ENCODE measurements at regions not wholly inside any gene's neighbourhood (a gene's known extent, or its start where the extent isn't known, plus 50 kb on each side); places are given as distances from the start of the nearest gene placed in this dataset.

DNA sequence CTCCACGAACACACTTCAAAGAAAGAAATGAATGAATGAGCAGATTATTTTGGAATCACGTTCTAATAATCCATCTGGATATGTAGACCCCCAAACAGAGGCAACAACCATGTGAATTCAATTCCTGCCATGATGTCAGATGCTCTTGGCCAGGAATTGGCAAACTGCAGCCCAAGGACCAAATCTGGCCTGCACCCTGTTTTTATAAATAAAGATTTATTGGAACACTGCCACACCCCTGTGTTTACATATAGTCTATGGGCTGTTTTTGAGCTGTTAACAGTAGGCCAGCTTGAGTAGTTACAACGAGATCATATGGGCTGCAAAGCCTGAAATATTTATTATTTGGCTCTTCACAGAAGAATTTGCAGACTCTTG, 336.0 kb upstream of the ZFHX3 start:
- Mint-ChIP-seq H3K9me3 (no peaks in the 10 kb centered on the region), H3K27ac (no peak overlapping the region), H3K4me3 (no peak overlapping the region), H3K4me1 (no peaks in the 10 kb centered on the region), H3K36me3 (no peaks in the 10 kb centered on the region), H3K27me3 (no peaks in the 10 kb centered on the region)
- no peak for DNase-seq

DNA sequence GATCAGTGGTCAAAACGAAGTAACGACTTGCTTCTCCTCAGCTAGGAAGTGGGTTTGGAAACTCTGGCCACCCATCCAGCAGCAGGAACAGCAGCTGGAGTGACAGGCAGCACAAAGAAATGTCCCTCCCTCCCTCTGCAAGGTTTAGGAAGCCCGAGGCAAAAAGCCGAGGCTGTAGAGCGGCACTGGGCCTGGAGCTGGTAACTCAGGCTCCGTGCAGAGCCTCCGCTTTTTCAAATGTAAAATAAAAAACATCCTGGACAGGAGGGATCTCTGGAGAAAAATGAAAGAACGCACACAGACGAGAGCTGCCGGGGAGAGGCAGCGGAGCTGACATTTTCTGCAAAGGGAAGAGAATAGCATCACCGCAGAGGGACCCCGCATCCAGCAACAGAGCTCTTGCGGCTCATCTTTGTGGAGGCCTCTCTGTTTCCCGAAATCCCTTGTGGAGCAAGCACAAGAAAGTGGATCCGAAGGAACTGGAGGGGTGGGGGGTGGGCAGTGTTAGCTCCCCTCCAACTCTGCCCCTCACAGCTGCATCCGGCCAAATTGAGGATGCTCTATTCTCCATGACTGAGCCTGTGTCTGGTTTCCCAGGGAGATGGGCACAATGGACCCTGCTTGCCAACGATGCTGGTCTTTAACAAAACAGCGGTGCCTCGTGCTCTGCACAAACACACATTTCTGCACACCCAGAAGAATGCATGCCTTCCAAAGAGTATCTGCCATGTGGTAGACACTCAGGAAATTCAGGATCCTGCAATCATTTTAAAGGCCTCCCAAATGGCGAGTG, 335.5 kb upstream of the ZFHX3 start:
- no peak overlapping the region for H3K27ac Mint-ChIP-seq
- H3K4me1 Mint-ChIP-seq = no peaks in the 10 kb centered on the region
- no peaks in the 10 kb centered on the region for H3K27me3 Mint-ChIP-seq
- H3K36me3 Mint-ChIP-seq = no peaks in the 10 kb centered on the region
- DNase-seq = no peak
- no peak overlapping the region for H3K4me3 Mint-ChIP-seq
- H3K9me3 Mint-ChIP-seq = no peaks in the 10 kb centered on the region

DNA sequence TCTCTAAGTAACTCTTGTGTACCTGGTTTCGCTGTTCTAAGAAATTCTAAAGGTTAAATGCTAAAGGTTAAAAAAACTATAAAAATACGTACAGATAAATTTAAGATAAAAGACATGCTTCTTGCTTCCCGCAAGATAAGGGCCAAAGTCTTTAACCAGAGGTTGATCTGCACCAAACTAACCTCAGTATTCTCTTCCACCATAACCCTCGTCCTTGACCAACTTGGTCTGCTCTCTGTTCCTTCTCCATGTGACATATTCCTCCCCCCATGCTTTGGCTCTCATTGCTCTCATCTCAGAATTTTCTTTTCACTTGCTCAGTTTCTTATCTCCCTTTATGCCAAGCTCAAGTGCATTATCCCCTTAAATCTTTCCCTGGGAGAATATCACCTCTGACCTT, 330.5 kb upstream of the ZFHX3 start:
- Mint-ChIP-seq H3K4me3 (no peak overlapping the region), H3K4me1 (no peaks in the 10 kb centered on the region), H3K27ac (no peak overlapping the region), H3K36me3 (no peaks in the 10 kb centered on the region), H3K9me3 (no peaks in the 10 kb centered on the region), H3K27me3 (no peaks in the 10 kb centered on the region)
- DNase-seq = no peak

DNA sequence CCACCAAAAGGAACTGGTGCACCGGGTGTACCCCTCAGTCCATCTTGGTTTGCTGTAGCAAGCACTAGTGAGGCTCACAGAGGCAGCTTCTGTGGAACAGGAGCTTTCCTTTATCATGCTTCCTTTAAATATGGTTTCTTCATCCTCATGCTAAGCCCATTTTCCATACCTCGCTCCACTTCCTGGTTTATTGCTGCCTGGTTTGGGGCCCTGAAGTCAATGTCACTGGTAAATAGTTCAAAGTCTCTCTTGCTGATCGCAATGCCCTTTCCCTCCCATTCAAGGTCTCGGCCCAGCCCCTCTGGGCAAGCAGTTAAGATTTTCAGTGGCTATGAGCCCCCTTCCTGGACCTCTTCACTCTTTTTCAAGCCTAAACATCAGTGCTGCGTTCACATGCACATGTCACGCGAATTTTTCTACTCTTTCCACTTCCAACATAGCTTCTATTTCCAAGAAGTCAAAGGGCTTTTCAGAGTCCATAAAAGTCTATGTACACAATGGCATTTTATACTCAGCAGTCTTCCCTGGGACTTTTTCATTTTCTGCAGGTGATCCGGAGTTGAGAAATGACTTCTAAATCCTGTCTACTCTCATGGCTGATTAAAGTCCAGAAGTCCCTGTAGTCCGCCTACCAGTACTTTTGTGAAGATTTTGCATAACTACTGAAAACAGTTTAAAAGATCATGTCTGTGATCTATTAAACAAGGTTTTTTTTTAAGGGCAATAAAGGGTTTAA, 323.8 kb upstream of the ZFHX3 start:
- peaks cover 4% of the 10 kb centered on the region for H3K27me3 Mint-ChIP-seq
- no peaks in the 10 kb centered on the region for H3K4me1 Mint-ChIP-seq
- DNase-seq = no peak
- H3K36me3 Mint-ChIP-seq = no peaks in the 10 kb centered on the region
- no peak overlapping the region for H3K4me3 Mint-ChIP-seq
- H3K9me3 Mint-ChIP-seq = no peaks in the 10 kb centered on the region
- no peak overlapping the region for H3K27ac Mint-ChIP-seq

DNA sequence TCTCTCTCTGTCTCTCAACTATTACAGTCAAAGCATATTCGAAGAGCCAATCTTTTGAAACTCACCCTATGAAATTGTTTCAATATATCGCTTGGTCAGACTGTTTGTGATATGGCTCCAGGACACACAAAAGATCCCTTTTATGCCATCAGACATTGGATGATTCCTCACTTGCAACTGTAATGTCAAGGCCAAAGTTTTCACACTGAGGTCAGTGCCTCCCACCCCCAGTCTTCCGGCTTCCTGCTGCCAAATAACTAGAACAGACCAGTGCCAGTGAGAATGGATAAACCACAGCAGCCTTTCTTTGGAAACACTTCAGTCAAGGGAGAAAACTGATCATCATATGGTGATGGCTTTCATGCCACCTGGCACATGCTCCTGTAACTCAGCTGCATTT, 321.9 kb upstream of the ZFHX3 start:
- Mint-ChIP-seq H3K36me3 (no peaks in the 10 kb centered on the region), H3K27me3 (peaks cover 4% of the 10 kb centered on the region), H3K9me3 (no peaks in the 10 kb centered on the region), H3K4me3 (no peak overlapping the region), H3K27ac (no peak overlapping the region), H3K4me1 (no peaks in the 10 kb centered on the region)
- DNase-seq = no peak

DNA sequence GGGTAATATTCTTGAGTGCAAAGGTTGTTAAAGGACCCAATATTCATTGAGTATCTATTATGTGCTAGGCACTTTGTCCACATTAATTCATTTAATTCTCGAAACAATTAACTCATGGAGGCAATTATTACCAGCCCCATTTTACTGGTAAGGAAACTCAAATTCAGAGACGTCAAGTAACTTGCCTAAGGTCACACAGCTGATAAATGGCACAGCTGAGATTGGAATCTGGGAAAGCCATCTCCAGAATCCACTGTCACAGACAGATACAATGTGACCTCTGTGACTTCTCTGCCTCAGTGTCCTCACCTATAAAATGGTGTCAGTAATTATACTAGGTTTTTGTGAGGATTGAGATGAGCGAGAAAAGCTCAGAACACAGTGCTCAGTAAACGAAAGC, 320.8 kb upstream of the ZFHX3 start:
- H3K27me3 Mint-ChIP-seq = peaks cover 4% of the 10 kb centered on the region
- H3K4me3 Mint-ChIP-seq = no peak overlapping the region
- no peak for DNase-seq
- H3K36me3 Mint-ChIP-seq = no peaks in the 10 kb centered on the region
- H3K27ac Mint-ChIP-seq = no peak overlapping the region
- no peaks in the 10 kb centered on the region for H3K9me3 Mint-ChIP-seq
- H3K4me1 Mint-ChIP-seq = no peaks in the 10 kb centered on the region

DNA sequence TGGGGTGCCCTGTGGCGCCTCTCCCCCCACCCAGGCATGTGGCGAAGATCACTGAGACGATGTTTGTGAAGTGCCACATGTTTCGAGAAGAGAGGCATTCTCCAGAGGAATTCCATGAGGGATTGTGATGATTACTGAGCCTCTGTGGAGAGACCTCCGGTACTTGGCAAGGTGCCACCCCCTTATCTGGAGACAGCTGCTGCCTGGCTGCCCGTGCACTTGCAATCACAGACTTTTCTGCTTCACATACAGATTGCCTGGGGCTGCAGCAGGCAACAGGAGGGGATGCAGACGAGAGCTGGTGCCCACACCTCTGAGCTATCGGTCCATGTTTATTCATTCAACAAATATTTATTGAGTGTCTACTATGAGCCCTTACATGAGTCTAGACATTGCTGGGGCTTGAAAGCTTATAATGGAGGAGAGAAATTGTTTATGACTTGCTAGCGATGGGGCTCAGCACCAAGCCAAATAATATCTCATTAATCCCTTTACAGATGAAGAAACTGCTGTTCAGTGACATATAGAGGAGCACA, 317.2 kb upstream of the ZFHX3 start:
- Mint-ChIP-seq H3K9me3 (no peaks in the 10 kb centered on the region), H3K4me1 (no peaks in the 10 kb centered on the region), H3K36me3 (no peaks in the 10 kb centered on the region), H3K27me3 (peaks cover 4% of the 10 kb centered on the region), H3K27ac (no peak overlapping the region), H3K4me3 (no peak overlapping the region)
- DNase-seq = no peak

DNA sequence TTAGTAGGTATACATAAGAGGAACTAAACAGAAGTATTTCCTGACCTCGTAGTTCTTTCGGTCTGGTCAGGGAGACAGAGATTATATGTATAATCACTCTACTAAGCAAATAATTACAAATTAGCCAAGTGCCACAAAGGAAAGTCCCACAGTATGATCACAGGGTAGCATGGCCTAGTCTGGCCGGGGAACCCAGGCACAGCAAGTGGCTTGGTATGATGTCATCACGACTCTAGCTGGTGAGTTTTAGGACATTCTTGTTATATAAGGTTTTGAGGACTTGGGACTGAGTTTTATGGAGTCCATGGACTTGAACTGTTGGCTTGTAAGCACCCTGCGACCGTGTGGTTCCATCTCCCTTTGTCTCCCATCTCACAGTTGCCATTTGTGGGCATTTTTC, 316.5 kb upstream of the ZFHX3 start:
- H3K36me3 Mint-ChIP-seq = no peaks in the 10 kb centered on the region
- no peaks in the 10 kb centered on the region for H3K9me3 Mint-ChIP-seq
- H3K27me3 Mint-ChIP-seq = peaks cover 4% of the 10 kb centered on the region
- H3K4me3 Mint-ChIP-seq = no peak overlapping the region
- no peak for DNase-seq
- no peak overlapping the region for H3K27ac Mint-ChIP-seq
- no peaks in the 10 kb centered on the region for H3K4me1 Mint-ChIP-seq

DNA sequence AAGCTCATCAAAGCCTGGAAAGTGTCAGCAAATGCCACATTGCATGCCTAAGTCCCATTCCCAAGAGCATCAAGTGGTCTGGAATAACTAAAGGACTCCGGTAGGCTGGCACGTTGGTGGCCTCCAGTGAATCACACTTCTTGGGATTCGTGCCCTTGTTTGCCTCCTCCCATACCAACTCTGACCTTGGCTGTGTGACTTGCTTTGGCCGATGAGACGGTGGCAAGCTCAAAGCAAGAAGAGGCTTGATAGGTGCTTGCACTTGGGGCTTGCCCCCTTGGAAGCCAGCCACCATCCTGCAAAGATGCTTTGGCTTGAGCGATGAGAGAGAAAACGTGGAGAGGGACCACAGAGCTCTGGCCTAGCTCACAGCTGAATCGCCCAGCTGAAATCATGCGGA, 313.1 kb upstream of the ZFHX3 start:
- no peaks in the 10 kb centered on the region for H3K27me3 Mint-ChIP-seq
- no peak overlapping the region for H3K27ac Mint-ChIP-seq
- DNase-seq = no peak
- no peaks in the 10 kb centered on the region for H3K4me1 Mint-ChIP-seq
- H3K4me3 Mint-ChIP-seq = no peak overlapping the region
- H3K9me3 Mint-ChIP-seq = no peaks in the 10 kb centered on the region
- no peaks in the 10 kb centered on the region for H3K36me3 Mint-ChIP-seq

DNA sequence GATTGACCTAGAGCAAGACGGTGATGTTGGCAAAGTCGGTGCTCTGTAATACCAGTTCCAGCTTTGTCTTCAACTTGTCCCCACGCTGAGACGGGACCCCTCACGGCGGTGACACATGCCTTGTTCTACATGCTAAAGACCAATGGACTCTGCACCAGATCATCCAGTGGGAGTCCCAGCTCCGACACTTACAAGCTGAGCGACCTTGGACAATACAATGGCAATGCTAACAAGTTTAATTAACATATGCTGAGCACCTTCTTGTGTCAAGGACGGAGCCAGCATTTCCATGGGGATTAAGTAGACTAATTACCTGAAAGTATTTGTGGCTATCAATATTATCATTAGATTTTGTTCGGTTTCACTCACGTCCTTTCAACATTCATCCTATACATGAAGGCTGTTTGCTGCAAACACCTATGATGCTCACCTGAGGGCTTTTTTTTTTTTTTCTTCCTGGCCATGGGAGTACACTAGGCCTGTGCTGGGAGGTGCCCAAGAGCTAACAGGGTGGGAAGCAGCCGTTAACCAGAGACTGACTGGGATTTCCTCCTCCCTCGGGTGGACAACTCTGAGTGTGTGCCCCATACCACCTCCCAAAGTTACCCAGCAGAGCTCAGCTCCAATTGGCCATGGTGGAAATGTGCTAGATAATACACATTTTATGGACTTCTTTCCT, 308.6 kb upstream of the ZFHX3 start:
- Mint-ChIP-seq H3K27me3 (no peaks in the 10 kb centered on the region), H3K9me3 (no peaks in the 10 kb centered on the region), H3K4me1 (no peaks in the 10 kb centered on the region), H3K4me3 (no peak overlapping the region), H3K27ac (no peak overlapping the region), H3K36me3 (no peaks in the 10 kb centered on the region)
- no peak for DNase-seq

DNA sequence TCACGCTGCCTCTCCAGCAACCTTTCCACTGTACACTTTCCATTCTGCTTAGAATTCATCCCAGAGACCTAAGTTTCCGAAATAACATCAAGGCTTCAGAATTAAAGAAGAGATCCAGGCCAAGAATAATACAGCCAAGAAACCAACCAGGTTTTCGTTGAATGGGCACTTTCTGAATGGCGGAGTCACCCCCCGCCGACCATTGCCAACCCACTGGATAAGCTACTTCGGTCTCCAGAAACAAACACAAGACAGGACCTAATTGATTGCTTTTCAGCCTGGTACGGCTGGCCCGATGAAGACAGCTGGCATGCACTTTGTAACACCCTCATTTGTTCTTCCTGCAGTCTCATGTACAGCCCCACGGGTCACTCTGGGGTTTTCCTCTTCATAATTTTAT, 308.1 kb upstream of the ZFHX3 start:
- DNase-seq = no peak

DNA sequence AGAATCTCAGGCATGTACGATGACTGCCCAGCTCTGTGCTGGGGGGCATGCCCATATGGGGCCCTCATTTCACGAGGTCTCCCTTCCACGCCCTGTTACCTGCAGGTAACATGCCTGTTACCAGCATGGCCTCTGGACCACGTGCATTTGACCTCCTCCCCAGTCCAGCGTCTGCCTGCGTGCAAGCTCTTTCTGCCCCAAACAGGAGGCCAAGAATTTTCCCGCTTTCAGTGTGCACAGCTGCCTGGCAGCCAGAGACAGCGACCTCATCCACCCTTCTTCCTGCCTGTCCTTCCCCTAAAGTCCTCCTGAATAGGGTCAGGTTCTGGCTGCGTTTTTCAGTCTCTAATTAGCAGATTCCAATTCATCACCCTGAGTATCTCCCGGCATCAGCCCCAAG, 306.5 kb upstream of the ZFHX3 start:
- no peak overlapping the region for H3K4me3 Mint-ChIP-seq
- H3K27ac Mint-ChIP-seq = no peak overlapping the region
- H3K9me3 Mint-ChIP-seq = no peaks in the 10 kb centered on the region
- no peaks in the 10 kb centered on the region for H3K27me3 Mint-ChIP-seq
- no peak for DNase-seq
- no peaks in the 10 kb centered on the region for H3K36me3 Mint-ChIP-seq
- no peaks in the 10 kb centered on the region for H3K4me1 Mint-ChIP-seq

More for the DNA sequence above, 308.1 kb upstream of the ZFHX3 start:
- no peaks in the 10 kb centered on the region for H3K9me3 Mint-ChIP-seq
- H3K36me3 Mint-ChIP-seq = no peaks in the 10 kb centered on the region
- H3K4me3 Mint-ChIP-seq = no peak overlapping the region
- no peaks in the 10 kb centered on the region for H3K4me1 Mint-ChIP-seq
- H3K27ac Mint-ChIP-seq = no peak overlapping the region
- no peaks in the 10 kb centered on the region for H3K27me3 Mint-ChIP-seq

DNA sequence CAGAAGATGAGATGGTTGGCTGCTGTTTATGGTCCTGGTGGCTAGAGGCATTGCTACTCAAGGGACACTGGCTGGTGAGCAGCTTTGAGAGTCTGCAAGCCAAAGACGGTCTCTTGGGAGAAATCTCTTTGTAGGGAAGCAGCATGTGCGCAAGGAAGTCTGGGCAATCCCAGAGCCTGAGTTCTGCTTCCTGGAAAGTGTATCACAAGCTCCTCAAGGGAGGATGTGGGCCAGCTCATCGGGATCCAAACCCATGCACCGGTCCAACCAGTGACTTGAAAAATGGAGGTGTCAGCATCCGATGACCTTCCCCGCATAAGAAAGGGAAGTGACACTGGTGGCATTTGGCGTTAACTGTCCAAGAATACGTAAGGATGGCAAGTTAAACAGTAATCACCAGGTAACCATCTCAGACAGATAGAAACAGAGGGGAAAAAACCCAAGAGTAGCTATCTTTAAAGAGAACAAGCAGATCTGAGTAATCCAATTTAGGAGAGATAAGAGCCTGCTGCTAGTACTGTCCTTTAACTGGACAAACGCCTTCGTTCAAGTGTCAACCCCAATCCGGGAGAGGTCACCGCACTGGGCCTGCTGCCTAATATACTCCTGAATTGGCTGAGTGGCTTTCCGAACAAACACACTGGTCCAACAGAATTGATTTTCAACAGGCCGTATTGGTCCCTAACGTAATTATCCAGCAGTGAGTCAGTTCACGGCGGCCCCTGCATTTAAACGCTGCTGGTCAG, 303.0 kb upstream of the ZFHX3 start:
- Mint-ChIP-seq H3K4me3 (no peak overlapping the region), H3K9me3 (no peaks in the 10 kb centered on the region), H3K27me3 (no peaks in the 10 kb centered on the region), H3K36me3 (no peaks in the 10 kb centered on the region), H3K4me1 (no peaks in the 10 kb centered on the region), H3K27ac (no peak overlapping the region)
- no peak for DNase-seq

DNA sequence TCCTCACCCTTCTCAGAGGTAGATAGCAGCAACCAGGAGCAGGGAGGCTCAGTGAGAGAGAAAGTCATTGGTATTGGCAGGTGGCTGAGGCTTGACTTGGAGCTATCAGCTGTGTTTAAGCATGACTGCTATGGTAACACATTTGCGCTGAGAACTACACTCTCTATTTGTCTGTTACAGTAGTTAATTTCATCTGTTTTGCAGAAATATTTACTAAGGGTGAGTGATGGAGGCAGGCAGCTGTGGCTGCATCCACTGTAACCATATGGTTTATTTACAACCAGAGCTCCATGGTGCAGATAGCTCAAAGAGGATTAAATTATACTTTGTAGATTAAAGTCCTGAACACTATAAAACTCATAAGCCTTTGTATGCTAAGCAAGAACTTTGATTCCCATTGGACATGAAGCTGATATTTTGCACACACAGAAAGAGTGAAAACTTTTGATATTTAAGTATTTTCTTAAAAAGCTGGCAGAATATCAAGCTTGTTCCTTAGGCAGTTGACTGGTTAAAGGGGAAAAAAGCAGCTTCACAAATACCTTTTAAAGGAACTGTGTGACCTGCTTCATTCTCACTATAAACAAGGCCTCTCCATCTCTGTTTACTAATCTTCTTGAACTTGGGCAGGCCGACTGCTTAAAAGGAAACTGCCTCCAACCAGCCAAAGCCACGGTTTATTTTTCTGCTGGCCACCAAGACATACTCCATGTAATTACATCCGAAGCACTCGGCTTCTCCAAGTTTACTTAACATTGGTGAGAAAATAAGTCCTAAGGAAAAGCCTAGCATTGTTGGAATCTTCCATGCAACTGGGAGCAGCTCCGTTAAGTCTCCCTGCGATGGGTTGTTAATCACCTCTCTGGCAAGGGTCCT, 299.8 kb upstream of the ZFHX3 start:
- Mint-ChIP-seq H3K36me3 (no peaks in the 10 kb centered on the region), H3K4me3 (no peak overlapping the region), H3K27ac (no peak overlapping the region), H3K9me3 (no peaks in the 10 kb centered on the region), H3K27me3 (no peaks in the 10 kb centered on the region), H3K4me1 (no peaks in the 10 kb centered on the region)
- no peak for DNase-seq

All from activated naive CD8-positive, alpha-beta T cell treated with anti-CD3 and anti-CD28 coated beads for 36 hours (primary cell).